HepG2 (cell line): ENCODE measurements at regions not wholly inside any gene's neighbourhood (a gene's known extent, or its start where the extent isn't known, plus 50 kb on each side); places are given as distances from the start of the nearest gene placed in this dataset.

Experiments used
- ATAC-seq: fragments of 200-7000 bp; cut with Tn5 transposase; 3 replicates; pipeline ENCODE4 v1.9.1; 2020; ENCODE audit warnings: mild to moderate bottlenecking, moderate library complexity
- BruUV-seq: library from RNA; stranded (reverse); fragments of 400-500 nt; replicated peaks from 2 replicates; lab custom pipeline; 2021; lab: Mats Ljungman, UMichigan
- CTCF ChIA-PET: fragments of 300-600 bp; formaldehyde crosslinking; extraction: SDS; loops from one replicate; lab custom pipeline; 2021; ENCODE audit warnings: low total read pairs, inconsistent platforms, low intra/inter-chr PET ratio; lab: Yijun Ruan, JAX
- POLR2A ChIA-PET: fragments of 350-600 bp; sonication (Branson Sonifier 250); formaldehyde crosslinking; loops from one replicate; lab custom pipeline; 2020; ENCODE audit warnings: antibody characterized with exemption, inconsistent platforms; lab: Yijun Ruan, JAX
- DNase-seq: peaks from one replicate; pipeline ENCODE4 v3.0.0-alpha.2; 2015; ENCODE audit warnings: low spot score
- FAIRE-seq: peaks from 3 replicates; lab custom pipeline; 2011; peaks lifted over from hg19 to GRCh38; lab: Jason Lieb, UNC
- H2AFZ ChIP-seq: one replicate; pipeline ENCODE4 v1.6.1; 2011; ENCODE audit warnings: low read length, inconsistent platforms
- H3K27ac ChIP-seq: fragments of 300-600 bp; 3 replicates; pipeline ENCODE4 v1.8.0; 2011; ENCODE audit warnings: mixed run types, mild to moderate bottlenecking, mixed read lengths, low read length, inconsistent platforms; ENCODE audit not compliant: insufficient read depth; ENCODE audit errors: extremely low read length
- H3K27me3 ChIP-seq, 2 experiments: fragments of 200-600 bp in 1 of 2; 2 replicates in 1 of 2; 3 replicates in 1 of 2; pipeline versions ENCODE4 v1.6.0 to v1.8.0; 2011; ENCODE audit warnings: low read length in 2 of 2, mild to moderate bottlenecking in 2 of 2, moderate library complexity in 2 of 2, inconsistent platforms in 1 of 2; ENCODE audit not compliant: insufficient read depth in 2 of 2, control insufficient read depth in 1 of 2
- H3K36me3 ChIP-seq, 2 experiments: fragments of 200-600 bp in 1 of 2; replicated peaks in 1 of 2; 2 replicates in 1 of 2; 3 replicates in 1 of 2; pipeline versions ENCODE4 v1.5.1 to v1.8.0; 2011; ENCODE audit warnings: low read length in 2 of 2, inconsistent platforms in 1 of 2; ENCODE audit not compliant: insufficient read depth in 2 of 2, control insufficient read depth in 1 of 2
- H3K4me1 ChIP-seq: 2 replicates; pipeline ENCODE4 v1.5.1; 2012; ENCODE audit warnings: low read length, inconsistent platforms; ENCODE audit not compliant: insufficient read depth
- H3K4me2 ChIP-seq: 2 replicates; pipeline ENCODE4 v1.6.0; 2011; ENCODE audit warnings: low read depth, low read length, inconsistent platforms
- H3K4me3 ChIP-seq, 3 experiments: fragments of 200-600 bp in 1 of 3; sonication (generic), shearing (Covaris generic) in 1 of 3; replicated peaks in 1 of 3; 2 replicates each; pipeline ENCODE4 v1.5.1; 2011 to 2016; ENCODE audit warnings: low read length in 3 of 3, inconsistent platforms in 2 of 3, low read depth in 2 of 3, mild to moderate bottlenecking in 2 of 3, control low read depth in 1 of 3, mixed read lengths in 1 of 3; ENCODE audit not compliant: insufficient read depth in 1 of 3
- H3K79me2 ChIP-seq: one replicate; pipeline ENCODE4 v1.6.1; 2011; ENCODE audit warnings: low read length, inconsistent platforms; ENCODE audit not compliant: insufficient read depth
- H3K9ac ChIP-seq: 2 replicates; pipeline ENCODE4 v1.6.0; 2011; ENCODE audit warnings: mild to moderate bottlenecking, low read depth, low read length, inconsistent platforms; ENCODE audit not compliant: insufficient read depth
- H3K9me3 ChIP-seq: 2 replicates; pipeline ENCODE4 v1.5.1; 2012; ENCODE audit warnings: mild to moderate bottlenecking, low read length
- H4K20me1 ChIP-seq: 2 replicates; pipeline ENCODE4 v1.6.0; 2011; ENCODE audit warnings: inconsistent platforms, mild to moderate bottlenecking, low read length, moderate library complexity; ENCODE audit not compliant: insufficient read depth
- CHD4 ChIP-seq: fragments of 200-600 bp; sonication (generic); IDR thresholded peaks from 2 replicates; pipeline ENCODE4 v1.7.0; 2017; ENCODE audit warnings: mild to moderate bottlenecking, low read length, borderline replicate concordance
- MLLT10 ChIP-seq: sonication (generic); formaldehyde crosslinking; IDR thresholded peaks from 2 replicates; pipeline ENCODE4 v1.4.0; 2020; ENCODE audit warnings: missing genetic modification reagents
- MXD4 ChIP-seq: IDR thresholded peaks from 2 replicates; pipeline ENCODE4 v1.6.1; 2016; ENCODE audit warnings: mild to moderate bottlenecking, missing biosample characterization, missing genetic modification reagents
- POLR2AphosphoS5 ChIP-seq: IDR thresholded peaks from 2 replicates; pipeline ENCODE4 v1.6.1; 2012; ENCODE audit warnings: low read depth, low read length
- SRSF9 ChIP-seq: fragments of 200-400 bp; formaldehyde crosslinking; IDR thresholded peaks from 2 replicates; pipeline ENCODE4 v1.6.1; 2018; ENCODE audit warnings: borderline replicate concordance, mild to moderate bottlenecking, low read depth, low read length; ENCODE audit not compliant: insufficient read depth, poor library complexity, severe bottlenecking
- SSRP1 ChIP-seq: IDR thresholded peaks from 2 replicates; pipeline ENCODE4 v1.6.1; 2016; ENCODE audit warnings: control low read depth
- YEATS2 ChIP-seq: sonication (generic); formaldehyde crosslinking; IDR thresholded peaks from 2 replicates; pipeline ENCODE4 v1.4.0; 2020; ENCODE audit warnings: missing genetic modification reagents, borderline replicate concordance
- ZFP90 ChIP-seq: sonication (generic); formaldehyde crosslinking; IDR thresholded peaks from 2 replicates; pipeline ENCODE4 v1.8.0; 2022; ENCODE audit warnings: missing genetic modification reagents, mild to moderate bottlenecking, inconsistent platforms, borderline replicate concordance
- ZNF33A ChIP-seq: sonication (generic); formaldehyde crosslinking; IDR thresholded peaks from 2 replicates; pipeline ENCODE4 v1.5.1; 2020; ENCODE audit warnings: missing genetic modification reagents, mild to moderate bottlenecking, moderate library complexity, borderline replicate concordance
- ZNF564 ChIP-seq: sonication (generic); formaldehyde crosslinking; IDR thresholded peaks from 2 replicates; pipeline ENCODE4 v1.8.1; 2023; ENCODE audit warnings: mild to moderate bottlenecking, missing genetic modification reagents
- ZNF788 ChIP-seq: sonication (generic); formaldehyde crosslinking; IDR thresholded peaks from 2 replicates; pipeline ENCODE4 v1.5.0; 2020; ENCODE audit warnings: mild to moderate bottlenecking, missing genetic modification reagents, borderline replicate concordance
- WGBS: methylation state at CpG from one replicate; pipeline ENCODE4 v1.1.6; 2017; ENCODE audit warnings: low lambda C conversion rate; 5-methylcytosine and 5-hydroxymethylcytosine counted together
- in situ Hi-C: cut with HindIII; loops from 2 replicates; pipeline ENCODE4 v1.10.0; 2017; ENCODE audit warnings: low pct_unique_long_range_greater_than_20kb; ENCODE audit not compliant: extremely low pct_ligation_motif_present
- intact Hi-C: fragments of 100-400 bp; cut with micrococcal nuclease; formaldehyde crosslinking; loops from one replicate; pipeline ENCODE4 v1.10.0; 2022; ENCODE audit not compliant: unreplicated experiment

DNA sequence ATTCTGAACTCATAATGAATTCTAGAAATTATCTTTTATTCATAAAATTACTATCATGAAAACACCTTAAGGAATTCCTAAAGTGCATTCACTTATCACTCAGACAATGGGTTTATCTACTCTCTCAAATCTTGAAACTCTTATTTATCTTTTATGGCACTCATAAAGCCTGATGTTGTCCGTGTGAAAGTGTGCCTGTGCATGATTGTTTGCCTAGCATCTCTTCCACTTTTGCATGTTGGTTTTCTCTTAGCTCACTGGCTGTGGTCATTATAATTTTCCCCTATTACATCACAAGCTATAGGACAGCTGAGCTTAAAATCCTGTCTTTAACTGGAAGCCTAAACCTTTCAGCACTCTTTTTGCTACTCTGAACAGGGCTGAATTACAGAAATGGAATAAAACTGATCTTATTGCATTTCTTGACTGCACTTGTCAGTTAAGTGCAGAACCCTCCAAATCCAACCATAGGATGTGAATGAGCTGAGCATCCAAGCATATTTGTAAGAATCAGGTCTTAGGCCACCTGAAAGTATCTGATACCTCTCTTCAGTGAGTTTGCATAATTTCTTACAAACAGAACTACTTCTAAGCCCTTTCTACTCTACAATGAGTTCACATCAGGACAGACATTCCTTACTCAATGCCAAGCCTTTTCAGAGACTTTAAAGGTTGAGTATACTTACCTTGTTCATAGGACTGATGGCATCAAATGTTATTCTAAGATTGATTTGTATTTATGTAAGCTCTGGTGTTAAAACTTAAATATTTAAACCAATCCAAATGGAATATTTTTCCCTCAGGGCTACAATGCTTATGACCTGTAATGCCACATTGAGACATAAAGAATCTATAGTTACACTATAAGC, 221.2 kb upstream of the KITLG start:
- Histone ChIP-seq H3K27ac (no peak overlapping the region), H4K20me1 (no peaks in the 10 kb centered on the region), H3K4me3 (no peak overlapping the region), H2AFZ (no peak overlapping the region), H3K79me2 (no peaks in the 10 kb centered on the region), H3K4me2 (no peak overlapping the region), H3K27me3 (no peaks in the 10 kb centered on the region; a peak in 1 of 5 replicates), H3K9me3 (no peaks in the 10 kb centered on the region), H3K9ac (no peak overlapping the region), H3K4me1 (no peaks in the 10 kb centered on the region), H3K36me3 (no peaks in the 10 kb centered on the region)
- intact Hi-C loops, result no loop called here
- FAIRE-seq (no peak), DNase-seq (no peak), ATAC-seq (no peak)
- CTCF ChIA-PET, result no interaction called here
- no TSS peak for BruUV-seq
- in situ Hi-C loops, result no loop called here
- 0% methylated on average over 1 of the region's 1 CpG for WGBS
- POLR2A ChIA-PET, result no interaction called here
- TF ChIP-seq SRSF9 (no peak), ZFP90 (CRISPR knock-in tag) (no peak), SSRP1 (no peak), YEATS2 (CRISPR knock-in tag) (no peak), ZNF33A (CRISPR knock-in tag) (no peak), CHD4 (no peak), MXD4 (CRISPR knock-in tag) (no peak), ZNF564 (CRISPR knock-in tag) (no peak), MLLT10 (CRISPR knock-in tag) (no peak), ZNF788 (CRISPR knock-in tag) (no peak), POLR2AphosphoS5 (no peak)
